ENCODE measurements at regions not wholly inside any gene's neighbourhood (a gene's known extent, or its start where the extent isn't known, plus 50 kb on each side); places are given as distances from the start of the nearest gene placed in this dataset.

GRCh38 chr5:153039501-153039900, 451.0 kb upstream of the GRIA1 start:
- WGBS (ENCODE audit: low lambda C conversion rate): 0% methylated on average over 3 of the region's 3 CpGs
- Histone ChIP-seq H3K9me3 (ENCODE audit: low read length) (peaks cover 77% of the 10 kb centered on the region), H3K79me2 (ENCODE audit: insufficient read depth, low read length) (no peaks in the 10 kb centered on the region), H4K20me1 (ENCODE audit: insufficient read depth, low read length) (no peaks in the 10 kb centered on the region), H3K4me2 (ENCODE audit: low read depth, low read length) (no peak overlapping the region), H2AFZ (ENCODE audit: low read length) (no peak overlapping the region), H3K36me3 (replicated peaks in 1 of 2; ENCODE audit: control insufficient read depth in 1 of 2, insufficient read depth in 2 of 2, low read length in 2 of 2) (no peaks in the 10 kb centered on the region), H3K27ac (ENCODE audit: extremely low read length, insufficient read depth, low read length) (no peak overlapping the region), H3K9ac (ENCODE audit: insufficient read depth, low read depth, low read length) (no peak overlapping the region), H3K4me1 (ENCODE audit: insufficient read depth, low read length) (no peaks in the 10 kb centered on the region), H3K4me3 (replicated peaks in 1 of 3; ENCODE audit: insufficient read depth in 1 of 3, low read depth in 2 of 3, low read length in 3 of 3) (no peak overlapping the region), H3K27me3 (ENCODE audit: control insufficient read depth in 1 of 2, insufficient read depth in 2 of 2, low read length in 2 of 2) (no peaks in the 10 kb centered on the region)
- intact Hi-C loops (cut with micrococcal nuclease; ENCODE audit: unreplicated experiment) (no loop called here), in situ Hi-C loops (cut with HindIII; ENCODE audit: extremely low pct_ligation_motif_present, low pct_unique_long_range_greater_than_20kb) (no loop called here)
- FAIRE-seq (no peak), DNase-seq (ENCODE audit: low spot score) (no peak), ATAC-seq (no peak)
- ChIA-PET POLR2A (no interaction called here), CTCF (ENCODE audit: low intra/inter-chr PET ratio, low total read pairs) (no interaction called here)
- BruUV-seq (replicated peaks): no TSS peak
- TF ChIP-seq MLXIP (CRISPR knock-in tag; IDR thresholded peaks at IDR 0.05; ENCODE audit: borderline replicate concordance) (no peak), ZKSCAN5 (CRISPR knock-in tag; IDR thresholded peaks at IDR 0.05) (no peak), ARNT2 (CRISPR knock-in tag; IDR thresholded peaks at IDR 0.05; ENCODE audit: low read depth) (no peak), KLF9 (CRISPR knock-in tag; IDR thresholded peaks at IDR 0.05; ENCODE audit: low read depth) (no peak), U2AF2 (IDR thresholded peaks at IDR 0.05; ENCODE audit: low read depth, low read length) (no peak), GFI1 (CRISPR knock-in tag; IDR thresholded peaks at IDR 0.05; ENCODE audit: borderline replicate concordance) (no peak), ZNF234 (CRISPR knock-in tag; conservative IDR thresholded peaks at IDR 0.05) (no peak), BCL3 (CRISPR knock-in tag; IDR thresholded peaks at IDR 0.05) (no peak), ZNF652 (CRISPR knock-in tag; IDR thresholded peaks at IDR 0.05; ENCODE audit: borderline replicate concordance, low read depth) (no peak), ZNF672 (CRISPR knock-in tag; IDR thresholded peaks at IDR 0.05) (no peak), DPF2 (CRISPR knock-in tag; IDR thresholded peaks at IDR 0.05; ENCODE audit: borderline replicate concordance, low read depth) (no peak), ZNF761 (CRISPR knock-in tag; conservative IDR thresholded peaks at IDR 0.05) (no peak)
